ENCODE measurements at regions not wholly inside any gene's neighbourhood (a gene's known extent, or its start where the extent isn't known, plus 50 kb on each side); places are given as distances from the start of the nearest gene placed in this dataset.

GRCh38 chr1:101603726-101604125 is 366.9 kb downstream of the S1PR1 start:
- no peak for TF ChIP-seq EZH2phosphoT487 (IDR thresholded peaks at IDR 0.05; ENCODE audit: borderline replicate concordance, low read length)
- TF ChIP-seq, protein P1, sequence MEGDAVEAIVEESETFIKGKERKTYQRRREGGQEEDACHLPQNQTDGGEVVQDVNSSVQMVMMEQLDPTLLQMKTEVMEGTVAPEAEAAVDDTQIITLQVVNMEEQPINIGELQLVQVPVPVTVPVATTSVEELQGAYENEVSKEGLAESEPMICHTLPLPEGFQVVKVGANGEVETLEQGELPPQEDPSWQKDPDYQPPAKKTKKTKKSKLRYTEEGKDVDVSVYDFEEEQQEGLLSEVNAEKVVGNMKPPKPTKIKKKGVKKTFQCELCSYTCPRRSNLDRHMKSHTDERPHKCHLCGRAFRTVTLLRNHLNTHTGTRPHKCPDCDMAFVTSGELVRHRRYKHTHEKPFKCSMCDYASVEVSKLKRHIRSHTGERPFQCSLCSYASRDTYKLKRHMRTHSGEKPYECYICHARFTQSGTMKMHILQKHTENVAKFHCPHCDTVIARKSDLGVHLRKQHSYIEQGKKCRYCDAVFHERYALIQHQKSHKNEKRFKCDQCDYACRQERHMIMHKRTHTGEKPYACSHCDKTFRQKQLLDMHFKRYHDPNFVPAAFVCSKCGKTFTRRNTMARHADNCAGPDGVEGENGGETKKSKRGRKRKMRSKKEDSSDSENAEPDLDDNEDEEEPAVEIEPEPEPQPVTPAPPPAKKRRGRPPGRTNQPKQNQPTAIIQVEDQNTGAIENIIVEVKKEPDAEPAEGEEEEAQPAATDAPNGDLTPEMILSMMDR (IDR thresholded peaks at IDR 0.05; ENCODE audit: low read depth, low read length, poor library complexity, severe bottlenecking) = no peak
- no peaks in the 10 kb centered on the region for H3K36me3 ChIP-seq (ENCODE audit: control insufficient read depth, low read length)
- no peak overlapping the region for H3K27ac ChIP-seq (ENCODE audit: low read depth, low read length)
- H3K9me2 ChIP-seq (replicated peaks; ENCODE audit: control insufficient read depth, low read length) = no peaks in the 10 kb centered on the region
- H3K27me3 ChIP-seq (ENCODE audit: control insufficient read depth, low read length) = no peaks in the 10 kb centered on the region; the same call in 1 of the 2 replicates
- no peaks in the 10 kb centered on the region for H3F3A ChIP-seq (ENCODE audit: control insufficient read depth, insufficient read depth)
- no peaks in the 10 kb centered on the region for H3K79me2 ChIP-seq (ENCODE audit: control insufficient read depth, low read length)
- H3K9me3 ChIP-seq (ENCODE audit: control insufficient read depth, insufficient read depth, low read length) = no peaks in the 10 kb centered on the region
- H3K4me3 ChIP-seq (ENCODE audit: low read length) = no peak overlapping the region
- no peaks in the 10 kb centered on the region for H4K20me1 ChIP-seq (ENCODE audit: control insufficient read depth, insufficient read depth, low read depth, low read length)
- H3K4me2 ChIP-seq (ENCODE audit: low read length) = no peak overlapping the region
- no peaks in the 10 kb centered on the region for H3K4me1 ChIP-seq (ENCODE audit: control insufficient read depth, low read length)

DNA sequence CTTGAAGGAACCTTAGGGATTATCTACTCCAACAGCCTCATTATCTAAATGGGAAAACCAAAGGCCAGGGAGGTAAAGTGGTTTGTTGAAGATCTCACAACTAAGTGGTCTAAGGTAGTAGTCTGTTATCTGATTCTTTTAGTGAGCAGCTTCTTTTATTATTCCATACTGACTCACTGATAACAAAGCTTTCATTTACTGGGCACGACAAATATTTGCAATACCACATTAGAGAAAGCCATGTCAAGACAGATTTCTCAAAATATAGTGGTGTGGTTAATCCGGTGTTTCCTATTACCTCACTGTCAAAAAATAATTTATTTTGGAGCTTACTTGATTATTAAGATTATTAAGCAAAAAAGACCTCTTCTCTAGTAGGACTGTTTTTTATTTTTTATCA is 369.1 kb downstream of the S1PR1 start:
- no peaks in the 10 kb centered on the region; the same call in 1 of the 2 replicates for H3K27me3 ChIP-seq (ENCODE audit: control insufficient read depth, low read length)
- H3K9me3 ChIP-seq (ENCODE audit: control insufficient read depth, insufficient read depth, low read length) = no peaks in the 10 kb centered on the region
- no peak overlapping the region for H3K4me2 ChIP-seq (ENCODE audit: low read length)
- no peak for TF ChIP-seq EZH2phosphoT487 (IDR thresholded peaks at IDR 0.05; ENCODE audit: borderline replicate concordance, low read length)
- TF ChIP-seq, protein P1 (IDR thresholded peaks at IDR 0.05; ENCODE audit: low read depth, low read length, poor library complexity, severe bottlenecking) = no peak
- H3K4me3 ChIP-seq (ENCODE audit: low read length) = no peak overlapping the region
- H3F3A ChIP-seq (ENCODE audit: control insufficient read depth, insufficient read depth) = no peaks in the 10 kb centered on the region
- H4K20me1 ChIP-seq (ENCODE audit: control insufficient read depth, insufficient read depth, low read depth, low read length) = no peaks in the 10 kb centered on the region
- H3K79me2 ChIP-seq (ENCODE audit: control insufficient read depth, low read length) = no peaks in the 10 kb centered on the region
- H3K4me1 ChIP-seq (ENCODE audit: control insufficient read depth, low read length) = no peaks in the 10 kb centered on the region
- no peaks in the 10 kb centered on the region for H3K36me3 ChIP-seq (ENCODE audit: control insufficient read depth, low read length)
- H3K9me2 ChIP-seq (replicated peaks; ENCODE audit: control insufficient read depth, low read length) = no peaks in the 10 kb centered on the region
- H3K27ac ChIP-seq (ENCODE audit: low read depth, low read length) = no peak overlapping the region

DNA sequence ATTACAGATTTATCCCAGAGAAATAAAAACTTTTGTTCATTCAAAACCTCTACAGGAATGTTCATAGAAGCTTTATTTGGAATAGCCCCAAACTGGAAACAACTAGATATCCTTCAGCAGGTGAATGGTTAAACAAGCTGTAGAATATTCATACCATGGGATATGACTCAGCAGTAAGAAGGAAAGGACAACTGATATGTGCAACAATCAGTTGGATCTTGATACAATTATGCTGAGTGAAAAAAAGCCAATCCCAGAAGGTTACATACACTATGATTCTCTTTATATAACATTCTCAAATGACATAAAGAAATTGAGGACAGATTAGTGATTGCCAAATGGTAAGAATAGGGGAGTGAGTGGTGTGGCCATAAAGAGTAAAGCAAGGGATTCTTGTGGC is 376.7 kb downstream of the S1PR1 start:
- no peaks in the 10 kb centered on the region for H3K36me3 ChIP-seq (ENCODE audit: control insufficient read depth, low read length)
- no peaks in the 10 kb centered on the region for H3K27me3 ChIP-seq (ENCODE audit: control insufficient read depth, low read length)
- H3K4me3 ChIP-seq (ENCODE audit: low read length) = no peak overlapping the region
- no peak overlapping the region for H3K4me2 ChIP-seq (ENCODE audit: low read length)
- H3K4me1 ChIP-seq (ENCODE audit: control insufficient read depth, low read length) = no peaks in the 10 kb centered on the region
- no peak overlapping the region for H3K27ac ChIP-seq (ENCODE audit: low read depth, low read length)
- H3F3A ChIP-seq (ENCODE audit: control insufficient read depth, insufficient read depth) = no peaks in the 10 kb centered on the region
- no peaks in the 10 kb centered on the region for H3K9me2 ChIP-seq (replicated peaks; ENCODE audit: control insufficient read depth, low read length)
- H3K79me2 ChIP-seq (ENCODE audit: control insufficient read depth, low read length) = no peaks in the 10 kb centered on the region
- H4K20me1 ChIP-seq (ENCODE audit: control insufficient read depth, insufficient read depth, low read depth, low read length) = no peaks in the 10 kb centered on the region
- H3K9me3 ChIP-seq (ENCODE audit: control insufficient read depth, insufficient read depth, low read length) = no peaks in the 10 kb centered on the region
- TF ChIP-seq, protein P1 (IDR thresholded peaks at IDR 0.05; ENCODE audit: low read depth, low read length, poor library complexity, severe bottlenecking) = no peak
- no peak for TF ChIP-seq EZH2phosphoT487 (IDR thresholded peaks at IDR 0.05; ENCODE audit: borderline replicate concordance, low read length)

GRCh38 chr1:101618900-101619299 is 377.8 kb downstream of the OLFM3 start:
- Histone ChIP-seq H3K36me3 (ENCODE audit: control insufficient read depth, low read length) (no peaks in the 10 kb centered on the region), H3K9me2 (replicated peaks; ENCODE audit: control insufficient read depth, low read length) (no peaks in the 10 kb centered on the region), H3K27me3 (ENCODE audit: control insufficient read depth, low read length) (no peaks in the 10 kb centered on the region), H4K20me1 (ENCODE audit: control insufficient read depth, insufficient read depth, low read depth, low read length) (no peaks in the 10 kb centered on the region), H3K79me2 (ENCODE audit: control insufficient read depth, low read length) (no peaks in the 10 kb centered on the region), H3K27ac (ENCODE audit: low read depth, low read length) (no peak overlapping the region), H3K4me2 (ENCODE audit: low read length) (no peak overlapping the region), H3F3A (ENCODE audit: control insufficient read depth, insufficient read depth) (no peaks in the 10 kb centered on the region), H3K4me1 (ENCODE audit: control insufficient read depth, low read length) (no peaks in the 10 kb centered on the region), H3K9me3 (ENCODE audit: control insufficient read depth, insufficient read depth, low read length) (no peaks in the 10 kb centered on the region), H3K4me3 (ENCODE audit: low read length) (no peak overlapping the region)
- no peak for TF ChIP-seq EZH2phosphoT487 (IDR thresholded peaks at IDR 0.05; ENCODE audit: borderline replicate concordance, low read length)
- TF ChIP-seq, protein P1 (IDR thresholded peaks at IDR 0.05; ENCODE audit: low read depth, low read length, poor library complexity, severe bottlenecking) = no peak

Measured in DOHH2 (cell line).